ENCODE measurements at regions not wholly inside any gene's neighbourhood (a gene's known extent, or its start where the extent isn't known, plus 50 kb on each side); places are given as distances from the start of the nearest gene placed in this dataset.

GRCh38 chr6:56713254-56713672 is 70.6 kb upstream of the DST start:
- no peaks in the 10 kb centered on the region for H3K9me3 ChIP-seq (ENCODE audit: control insufficient read depth, low read depth, low read length)
- H3K23ac ChIP-seq (ENCODE audit: insufficient read length, low read depth, low read length), result no peak overlapping the region
- no peak overlapping the region for H4K91ac ChIP-seq (ENCODE audit: insufficient read length, low read depth, low read length)
- H3K27me3 Mint-ChIP-seq (ENCODE audit: low read depth), result no peaks in the 10 kb centered on the region
- H3T11ph ChIP-seq (ENCODE audit: low read length), result no peak overlapping the region
- peaks cover 61 to 62% of the 10 kb centered on the region in 2 experiments for H3K4me1 Mint-ChIP-seq
- H3K4me1 ChIP-seq (ENCODE audit: insufficient read depth, low read length), result peaks cover 19% of the 10 kb centered on the region; the same call in 1 of the 2 replicates
- no peaks in the 10 kb centered on the region for H3K23me2 ChIP-seq (ENCODE audit: insufficient read length, low read depth, low read length, poor library complexity, severe bottlenecking)
- H3K27me3 ChIP-seq (ENCODE audit: insufficient read depth, low read length), result no peaks in the 10 kb centered on the region
- H3K27ac Mint-ChIP-seq, result peak overlapping the region in 1 of 3 experiments; percentile 33; a peak in 1 of 7 replicates
- peaks cover 0 to 5% (median 2%) of the 10 kb centered on the region in 3 experiments; a peak in 5 of 7 replicates for H3K36me3 Mint-ChIP-seq (ENCODE audit: insufficient read depth in 1 of 3, low read depth in 3 of 3)
- no peak overlapping the region for H3K56ac ChIP-seq (ENCODE audit: insufficient read length, low read depth, low read length)
- peaks cover 4% of the 10 kb centered on the region for H3K79me1 ChIP-seq (ENCODE audit: insufficient read depth, low read depth, low read length, poor library complexity, severe bottlenecking)
- no peak overlapping the region for H2BK120ac ChIP-seq (ENCODE audit: low read depth, low read length, poor library complexity, severe bottlenecking)
- H3K79me2 ChIP-seq (ENCODE audit: insufficient read depth, low read length), result no peaks in the 10 kb centered on the region; the same call in 1 of the 2 replicates
- H2BK12ac ChIP-seq (ENCODE audit: insufficient read length, low read depth, low read length), result no peak overlapping the region
- no peak overlapping the region for H2AK5ac ChIP-seq (ENCODE audit: insufficient read length, low read length)
- peak; percentile 39 for DNase-seq
- H3K4ac ChIP-seq (ENCODE audit: low read depth, low read length), result no peak overlapping the region
- H3K27ac ChIP-seq (ENCODE audit: insufficient read length, low read depth, low read length), result no peak overlapping the region
- H2BK5ac ChIP-seq (ENCODE audit: insufficient read length, low read length), result no peak overlapping the region
- H3K9me3 Mint-ChIP-seq, result peaks cover 0 to 3% of the 10 kb centered on the region in 2 experiments; a peak in 3 of 5 replicates
- no peak overlapping the region for H3K4me2 ChIP-seq (ENCODE audit: insufficient read depth, insufficient read length, low read length)
- no peak overlapping the region for H2BK15ac ChIP-seq (ENCODE audit: low read depth, low read length)
- H3K18ac ChIP-seq (ENCODE audit: insufficient read length, low read depth, low read length), result no peak overlapping the region
- H2BK20ac ChIP-seq (ENCODE audit: low read depth, low read length, poor library complexity, severe bottlenecking), result no peak overlapping the region
- WGBS (ENCODE audit: extremely low coverage, insufficient read length, low lambda C conversion rate), result no CpG with 5 or more reads among the region's 3 CpGs
- H3K4me3 Mint-ChIP-seq, result no peak overlapping the region; a peak in 1 of 5 replicates
- H4K5ac ChIP-seq (ENCODE audit: insufficient read length, low read depth, low read length), result no peak overlapping the region
- H4K20me1 ChIP-seq (ENCODE audit: control insufficient read depth, insufficient read depth, insufficient read length), result no peaks in the 10 kb centered on the region
- H3K14ac ChIP-seq (ENCODE audit: insufficient read depth, low read length), result no peak overlapping the region
- H3K9ac ChIP-seq (ENCODE audit: extremely low read depth, insufficient read length, low read length), result no peak overlapping the region
- TF ChIP-seq CTCF (conservative IDR thresholded peaks at IDR 0.05), result no peak
- no peak overlapping the region for H4K8ac ChIP-seq (replicated peaks; ENCODE audit: insufficient read length, low read depth, low read length)
- no peak overlapping the region for H2AFZ ChIP-seq (ENCODE audit: low read length)
